ENCODE measurements at regions not wholly inside any gene's neighbourhood (a gene's known extent, or its start where the extent isn't known, plus 50 kb on each side); places are given as distances from the start of the nearest gene placed in this dataset.

DNA sequence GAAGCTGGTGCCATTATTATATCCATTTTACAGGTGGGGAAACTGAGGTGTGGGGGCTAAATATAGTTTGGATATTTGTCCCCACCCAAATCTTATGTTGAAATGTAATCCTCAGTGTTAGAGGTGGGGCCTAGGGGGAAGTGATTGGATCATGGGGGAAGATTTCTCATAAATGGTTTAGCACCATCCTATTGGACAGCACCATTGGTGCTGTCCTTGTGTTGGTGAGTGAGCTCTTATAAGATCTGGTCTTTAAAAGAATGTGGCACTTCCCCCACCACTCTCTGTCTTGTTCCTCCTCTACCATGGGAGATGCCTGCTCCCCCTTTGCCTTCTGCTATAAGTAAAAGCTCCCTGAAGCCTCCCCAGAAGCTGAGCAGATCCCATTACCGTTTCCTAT, 119.8 kb upstream of the SEC14L1 start:
- no peak for TF ChIP-seq Cebpa-rat (IDR thresholded peaks at IDR 0.05)
- Histone ChIP-seq H3K27me3 (no peaks in the 10 kb centered on the region), H3K9me3 (peaks cover 18% of the 10 kb centered on the region), H3K9ac (no peak overlapping the region), H3K36me3 (no peaks in the 10 kb centered on the region), H3K4me3 (no peak overlapping the region), H4K20me1 (no peaks in the 10 kb centered on the region), H3K27ac (no peak overlapping the region), H3K4me1 (peaks cover 10% of the 10 kb centered on the region), H3K4me2 (no peak overlapping the region)

DNA sequence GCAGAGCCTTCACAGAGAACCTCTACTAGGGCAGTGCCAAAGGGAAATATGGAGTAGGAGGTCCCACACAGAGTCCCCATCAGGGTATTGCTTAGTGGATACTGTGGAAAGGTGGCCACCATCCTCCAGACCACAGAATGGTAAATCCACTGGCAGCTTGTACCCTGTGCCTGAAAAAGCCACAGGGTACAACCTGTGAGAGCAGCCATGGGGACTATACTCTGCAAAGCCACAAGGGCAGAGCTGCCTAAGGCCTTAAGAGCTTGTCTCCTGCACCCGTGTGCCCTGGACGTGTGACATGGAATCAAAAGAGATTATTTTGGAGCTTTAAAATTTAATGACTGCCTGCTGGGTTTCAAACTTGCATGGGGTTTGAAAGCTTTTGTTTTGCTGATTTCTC, 118.0 kb upstream of the SEC14L1 start:
- Histone ChIP-seq H3K9ac (no peak overlapping the region), H3K27ac (no peak overlapping the region), H3K9me3 (peaks cover 35% of the 10 kb centered on the region), H3K4me1 (peaks cover 4% of the 10 kb centered on the region), H3K36me3 (no peaks in the 10 kb centered on the region), H4K20me1 (no peaks in the 10 kb centered on the region), H3K4me3 (no peak overlapping the region), H3K27me3 (no peaks in the 10 kb centered on the region), H3K4me2 (no peak overlapping the region)
- TF ChIP-seq Cebpa-rat (IDR thresholded peaks at IDR 0.05) = no peak

DNA sequence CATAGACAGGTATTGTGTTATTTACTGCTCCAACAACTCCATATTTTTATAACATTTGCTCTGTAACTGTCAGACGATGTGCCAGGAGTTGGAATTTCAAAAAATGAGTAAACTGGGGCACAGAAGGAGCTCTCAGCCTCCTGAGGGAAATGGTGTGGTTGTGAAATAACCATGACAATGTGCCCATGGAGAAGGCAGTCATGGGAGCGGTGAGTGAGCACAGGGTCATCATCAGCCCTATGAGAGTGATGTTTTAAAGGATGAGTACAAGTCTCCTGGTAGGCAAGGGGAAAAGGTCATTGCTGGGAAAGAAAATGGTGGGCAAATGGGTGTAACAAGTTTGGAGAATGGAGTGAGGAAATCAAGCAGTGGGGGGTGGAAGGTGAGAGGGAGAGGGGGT, 115.0 kb upstream of the SEC14L1 start:
- Histone ChIP-seq H3K27ac (no peak overlapping the region), H3K36me3 (0 out of 2 replicates have a peak, but pooled peaks cover 4% of the 10 kb centered on the region), H3K9me3 (peaks cover 46% of the 10 kb centered on the region), H4K20me1 (no peaks in the 10 kb centered on the region), H3K4me1 (no peaks in the 10 kb centered on the region), H3K9ac (no peak overlapping the region), H3K4me3 (no peak overlapping the region), H3K4me2 (no peak overlapping the region), H3K27me3 (no peaks in the 10 kb centered on the region)
- no peak for TF ChIP-seq Cebpa-rat (IDR thresholded peaks at IDR 0.05)

DNA sequence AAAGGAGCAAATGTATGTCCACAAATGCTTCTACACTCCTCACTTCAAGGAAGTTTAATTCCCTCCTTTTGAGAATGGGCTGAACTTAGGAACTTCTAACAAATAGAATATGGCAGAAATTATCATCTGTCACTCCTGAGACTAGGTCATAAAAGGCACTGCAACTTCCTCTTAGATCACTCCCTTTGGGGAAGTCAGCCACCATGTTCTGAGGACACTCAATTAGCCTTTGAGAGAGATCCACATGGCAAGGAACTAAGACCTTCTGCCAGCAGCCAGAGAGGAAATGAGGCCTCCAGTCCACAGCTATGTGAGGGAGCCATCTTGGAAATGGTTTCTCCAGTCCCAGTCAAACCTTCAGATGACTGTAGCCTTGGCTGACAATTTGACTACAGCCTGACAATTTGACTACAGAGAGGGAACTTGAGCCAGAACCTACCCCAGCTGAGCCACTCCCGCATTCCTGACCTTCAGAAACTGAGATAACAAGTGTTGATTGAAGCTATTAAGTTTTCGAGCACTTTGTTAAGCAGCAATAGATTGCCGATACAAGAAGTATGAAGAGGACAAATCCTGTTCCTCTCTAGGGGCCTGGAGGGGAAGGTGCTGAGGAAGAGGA, 113.4 kb upstream of the SEC14L1 start:
- H3K4me1 ChIP-seq = no peaks in the 10 kb centered on the region
- H3K36me3 ChIP-seq = 0 out of 2 replicates have a peak, but pooled peaks cover 8% of the 10 kb centered on the region
- H3K9me3 ChIP-seq = peaks cover 43% of the 10 kb centered on the region
- H3K4me3 ChIP-seq = no peak overlapping the region
- no peak for TF ChIP-seq Cebpa-rat (IDR thresholded peaks at IDR 0.05)
- no peaks in the 10 kb centered on the region for H4K20me1 ChIP-seq
- H3K27me3 ChIP-seq = no peaks in the 10 kb centered on the region
- no peak overlapping the region for H3K27ac ChIP-seq
- no peak overlapping the region for H3K4me2 ChIP-seq
- H3K9ac ChIP-seq = no peak overlapping the region

DNA sequence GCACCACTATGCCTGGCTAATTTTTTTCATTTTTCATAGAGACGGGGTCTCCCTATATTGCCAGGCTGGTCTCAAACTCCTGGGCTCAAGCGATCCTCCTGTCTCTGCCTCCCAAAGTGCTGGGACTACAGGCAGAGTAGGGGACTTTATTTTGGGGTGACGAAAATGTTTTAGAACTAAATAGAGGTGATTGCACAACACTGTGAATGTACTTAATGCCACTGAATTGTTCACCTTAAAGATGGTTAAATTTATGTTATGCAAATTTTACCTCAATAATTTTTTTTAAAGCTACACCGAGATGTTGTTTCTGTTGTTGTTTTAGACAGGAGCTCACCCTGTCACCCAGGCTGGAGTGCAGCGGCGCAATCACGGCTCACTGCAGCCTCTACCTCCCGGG, 111.9 kb upstream of the SEC14L1 start:
- Histone ChIP-seq H3K4me2 (no peak overlapping the region), H3K4me1 (peaks cover 15% of the 10 kb centered on the region), H3K27me3 (no peaks in the 10 kb centered on the region), H3K9ac (no peak overlapping the region), H3K9me3 (peaks cover 40% of the 10 kb centered on the region), H3K27ac (no peak overlapping the region), H4K20me1 (no peaks in the 10 kb centered on the region), H3K4me3 (no peak overlapping the region), H3K36me3 (0 out of 2 replicates have a peak, but pooled peaks cover 8% of the 10 kb centered on the region)
- TF ChIP-seq Cebpa-rat (IDR thresholded peaks at IDR 0.05) = no peak

DNA sequence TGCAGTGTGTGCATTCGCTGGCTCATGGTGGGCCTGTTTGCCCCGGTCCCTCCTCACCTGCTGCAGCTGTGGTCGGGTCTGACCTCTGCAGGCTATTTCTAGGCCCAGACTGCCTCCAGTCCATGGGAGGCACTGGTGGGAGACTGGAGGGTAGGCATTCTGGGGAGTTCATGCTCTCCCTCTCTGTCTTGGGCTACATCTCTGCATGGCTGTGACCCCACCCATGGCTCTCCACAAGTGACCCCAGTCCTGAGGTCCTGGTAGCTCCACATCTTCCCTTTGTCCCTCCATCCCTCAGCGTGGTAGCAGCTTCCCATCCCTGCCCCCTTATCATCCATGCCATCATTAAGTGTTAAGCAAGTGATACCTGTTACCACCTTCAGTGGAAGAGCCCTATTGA, 107.8 kb upstream of the SEC14L1 start:
- Histone ChIP-seq H4K20me1 (no peaks in the 10 kb centered on the region), H3K36me3 (0 out of 2 replicates have a peak, but pooled peaks cover 8% of the 10 kb centered on the region), H3K4me2 (peak overlapping the region; percentile 89), H3K9ac (peak overlapping the region; percentile 75; the same call in 1 of the 2 replicates), H3K4me1 (peaks cover 55% of the 10 kb centered on the region), H3K9me3 (peaks cover 22% of the 10 kb centered on the region), H3K27me3 (no peaks in the 10 kb centered on the region), H3K27ac (peak overlapping the region; percentile 88), H3K4me3 (no peak overlapping the region)
- TF ChIP-seq Cebpa-rat (IDR thresholded peaks at IDR 0.05) = no peak

DNA sequence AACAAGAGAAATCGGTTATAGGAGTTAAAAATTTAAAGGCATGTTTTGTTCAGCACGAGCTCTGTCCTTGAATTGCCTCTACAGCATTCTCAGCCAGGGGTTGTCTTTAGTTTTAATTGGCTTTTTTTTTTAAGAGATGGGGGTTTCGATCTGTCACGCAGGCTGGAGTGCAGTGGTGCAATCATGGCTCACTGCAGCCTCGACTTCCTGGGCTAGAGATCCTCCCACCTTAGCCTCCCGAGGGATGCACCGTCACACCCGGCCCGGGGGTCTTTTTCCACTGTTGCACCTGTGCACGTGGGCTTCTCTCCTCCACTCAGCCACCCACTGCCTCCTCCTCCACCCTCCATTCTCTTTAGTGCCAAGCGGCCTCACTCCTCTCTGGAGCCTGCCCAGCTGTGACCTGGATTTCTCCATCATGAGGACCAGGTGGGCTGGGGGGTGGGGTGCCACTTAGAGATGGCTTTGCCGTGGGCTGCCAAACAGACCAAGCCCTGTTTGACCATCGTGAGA, 106.8 kb upstream of the SEC14L1 start:
- TF ChIP-seq Cebpa-rat (IDR thresholded peaks at IDR 0.05) = peak; percentile 79
- H3K36me3 ChIP-seq = 0 out of 2 replicates have a peak, but pooled peaks cover 5% of the 10 kb centered on the region
- peaks cover 65% of the 10 kb centered on the region for H3K4me1 ChIP-seq
- H3K27ac ChIP-seq = peak overlapping the region; percentile 88
- H3K4me3 ChIP-seq = peak overlapping the region; percentile 33; the same call in 1 of the 2 replicates
- H4K20me1 ChIP-seq = no peaks in the 10 kb centered on the region
- H3K9ac ChIP-seq = peak overlapping the region; percentile 75
- peaks cover 12% of the 10 kb centered on the region for H3K9me3 ChIP-seq
- no peaks in the 10 kb centered on the region for H3K27me3 ChIP-seq
- H3K4me2 ChIP-seq = peak overlapping the region; percentile 89

DNA sequence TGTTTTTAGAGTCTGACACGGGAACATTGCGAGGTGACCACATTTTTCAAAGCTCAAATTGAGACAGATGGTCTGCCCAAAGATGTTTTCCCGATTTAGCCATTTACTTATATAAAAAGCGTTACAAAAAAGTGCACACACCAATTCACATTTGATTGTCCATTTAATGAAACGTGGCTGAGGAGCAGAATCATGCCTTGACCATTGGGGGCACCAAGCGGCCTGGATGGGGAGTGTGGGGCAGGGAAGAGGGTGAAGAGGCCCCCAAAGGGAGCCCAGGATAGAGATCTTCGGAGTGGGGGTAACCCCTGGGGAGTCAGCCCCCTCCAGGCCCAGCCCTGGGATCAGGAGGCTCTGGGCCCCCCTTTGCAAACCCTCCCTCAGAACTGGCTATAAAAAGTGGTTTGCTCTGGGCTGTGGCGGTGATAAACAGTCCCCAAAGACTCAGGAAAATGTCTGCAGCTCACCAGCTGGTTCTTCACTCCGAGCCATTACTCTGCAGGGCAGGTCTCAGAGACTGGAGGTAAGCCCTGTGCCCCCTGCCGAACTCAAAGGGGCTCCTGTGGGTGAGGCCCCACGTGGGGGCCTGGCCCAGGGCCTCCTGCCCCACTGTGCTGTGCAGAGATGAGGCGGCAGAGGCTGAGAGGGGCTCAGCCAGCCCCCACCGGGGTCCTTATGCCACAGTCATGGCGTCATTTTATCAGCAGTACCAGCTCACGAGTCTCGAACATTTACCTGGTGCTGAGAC, 105.9 kb upstream of the SEC14L1 start:
- Histone ChIP-seq H4K20me1 (no peaks in the 10 kb centered on the region), H3K27ac (peak overlapping the region; percentile 88), H3K9ac (peak overlapping the region; percentile 75), H3K4me2 (peak overlapping the region; percentile 89), H3K27me3 (no peaks in the 10 kb centered on the region), H3K9me3 (peaks cover 12% of the 10 kb centered on the region), H3K4me3 (peak overlapping the region; percentile 33; the same call in 1 of the 2 replicates), H3K36me3 (0 out of 2 replicates have a peak, but pooled peaks cover 5% of the 10 kb centered on the region), H3K4me1 (peaks cover 67% of the 10 kb centered on the region)
- no peak for TF ChIP-seq Cebpa-rat (IDR thresholded peaks at IDR 0.05)

DNA sequence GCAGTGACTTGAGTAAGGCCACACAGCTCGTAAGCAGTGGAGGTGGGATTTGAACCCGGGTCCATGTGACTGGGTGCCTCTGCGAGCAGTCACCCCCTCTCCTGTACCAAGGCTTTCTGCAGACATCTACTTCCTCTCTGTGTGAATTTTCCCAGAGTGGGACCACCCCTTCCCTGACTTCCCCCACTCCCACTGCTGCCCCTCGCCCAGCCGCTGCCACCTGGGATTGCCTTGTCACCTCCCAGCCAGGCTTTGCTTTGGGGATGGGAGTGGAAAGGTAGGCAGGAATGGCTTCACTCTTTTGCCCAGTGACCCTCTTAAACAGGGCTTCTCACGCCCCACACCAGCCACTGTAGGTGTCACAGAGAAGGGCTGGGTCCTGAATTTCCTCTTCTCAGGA, 105.2 kb upstream of the SEC14L1 start:
- Histone ChIP-seq H3K4me2 (peak overlapping the region; percentile 89), H3K36me3 (0 out of 2 replicates have a peak, but pooled peaks cover 5% of the 10 kb centered on the region), H3K27me3 (no peaks in the 10 kb centered on the region), H3K27ac (peak overlapping the region; percentile 88), H3K9me3 (peaks cover 12% of the 10 kb centered on the region), H3K9ac (peak overlapping the region; percentile 75; the same call in 1 of the 2 replicates), H4K20me1 (no peaks in the 10 kb centered on the region), H3K4me1 (peaks cover 67% of the 10 kb centered on the region), H3K4me3 (no peak overlapping the region)
- no peak for TF ChIP-seq Cebpa-rat (IDR thresholded peaks at IDR 0.05)
